NOMO-1 (cell line): ENCODE measurements at regions not wholly inside any gene's neighbourhood (a gene's known extent, or its start where the extent isn't known, plus 50 kb on each side); places are given as distances from the start of the nearest gene placed in this dataset.
A peak's percentile ranks its signal among the peaks of the same experiment; 100 is the strongest.

Experiments
- DNase-seq, 2 experiments: peaks; one replicate each; lab custom pipeline; 2025; ENCODE audit not compliant: unreplicated experiment in 2 of 2; lab: John Stamatoyannopoulos, UW

- peak in 1 of 2 experiments; percentile 45 for DNase-seq
These were observed 248.0 kb upstream of the ARRDC4 start for GRCh38 chr15:97712530-97712929.

GRCh38 chr15:97717806-97718205, 242.7 kb upstream of the ARRDC4 start:
- no peak for DNase-seq

GRCh38 chr15:97718509-97718908, 242.0 kb upstream of the ARRDC4 start:
- no peak for DNase-seq

GRCh38 chr15:97728791-97729190, 231.7 kb upstream of the ARRDC4 start:
- DNase-seq = no peak

GRCh38 chr15:97729270-97729669, 231.2 kb upstream of the ARRDC4 start:
- DNase-seq = no peak

- DNase-seq = no peak
These were observed 230.2 kb upstream of the ARRDC4 start for GRCh38 chr15:97730315-97730714.

- no peak for DNase-seq
These were observed 228.6 kb upstream of the ARRDC4 start for GRCh38 chr15:97731859-97732258.

- no peak for DNase-seq
These were observed 227.1 kb upstream of the ARRDC4 start for GRCh38 chr15:97733373-97733772.

GRCh38 chr15:97736748-97737147, 223.8 kb upstream of the ARRDC4 start:
- DNase-seq = no peak

- peak; percentile 7 to 11 for DNase-seq
These were observed 214.9 kb upstream of the ARRDC4 start for GRCh38 chr15:97745481-97746071.

GRCh38 chr15:97747342-97747741, 213.2 kb upstream of the ARRDC4 start:
- DNase-seq = no peak

GRCh38 chr15:97748576-97748975, 211.9 kb upstream of the ARRDC4 start:
- no peak for DNase-seq

GRCh38 chr15:97750060-97750459, 210.4 kb upstream of the ARRDC4 start:
- DNase-seq = no peak

- no peak for DNase-seq
These were observed 204.8 kb upstream of the ARRDC4 start for GRCh38 chr15:97755726-97756125.

GRCh38 chr15:97759363-97759762, 201.1 kb upstream of the ARRDC4 start:
- DNase-seq = peak; percentile 72 to 76

- DNase-seq = no peak
These were observed 199.4 kb upstream of the ARRDC4 start for GRCh38 chr15:97761110-97761509.

- DNase-seq = no peak
These were observed 177.3 kb upstream of the ARRDC4 start for GRCh38 chr15:97783240-97783639.

- DNase-seq = peak in 1 of 2 experiments; percentile 24
These were observed 173.8 kb upstream of the ARRDC4 start for GRCh38 chr15:97786741-97787140.

- DNase-seq = no peak
These were observed 170.3 kb upstream of the ARRDC4 start for GRCh38 chr15:97790180-97790579.

GRCh38 chr15:97791824-97792792, 168.4 kb upstream of the ARRDC4 start:
- DNase-seq = no peak

- DNase-seq = no peak
These were observed 155.6 kb upstream of the ARRDC4 start for GRCh38 chr15:97804950-97805349.

GRCh38 chr15:97806766-97807165, 153.7 kb upstream of the ARRDC4 start:
- DNase-seq = no peak
